IMR-90 (cell line): ENCODE measurements at regions not wholly inside any gene's neighbourhood (a gene's known extent, or its start where the extent isn't known, plus 50 kb on each side); places are given as distances from the start of the nearest gene placed in this dataset.

Experiments used
- ATAC-seq: fragments of 200-7000 bp; cut with Tn5 transposase; 2 replicates; pipeline ENCODE4 v1.9.1; 2020; ENCODE audit warnings: low read depth, mild to moderate bottlenecking, moderate library complexity
- BruUV-seq: library from RNA; stranded (reverse); fragments of 400-500 nt; replicated peaks from 2 replicates; lab custom pipeline; 2021; lab: Mats Ljungman, UMichigan
- CTCF ChIA-PET: fragments of 300-600 bp; formaldehyde crosslinking; extraction: SDS; loops from one replicate; lab custom pipeline; 2021; ENCODE audit warnings: antibody characterized with exemption; lab: Yijun Ruan, JAX
- POLR2A ChIA-PET: fragments of 300-600 bp; sonication (Branson Sonifier 250); formaldehyde crosslinking; loops from one replicate; lab custom pipeline; 2022; ENCODE audit warnings: antibody characterized with exemption; ENCODE audit not compliant: unreplicated experiment; lab: Charles Lee
- DNase-seq: peaks from one replicate; pipeline ENCODE4 v3.0.0; 2013
- H2AFZ ChIP-seq: replicated peaks from 2 replicates; pipeline ENCODE3; 2013; ENCODE audit warnings: low read length, mild to moderate bottlenecking; ENCODE audit not compliant: poor library complexity
- H2AK5ac ChIP-seq: 2 replicates; pipeline ENCODE4 v1.6.1; 2013; ENCODE audit warnings: low read depth, low read length, inconsistent platforms
- H2AK9ac ChIP-seq: replicated peaks from 2 replicates; pipeline ENCODE3; 2013; ENCODE audit warnings: mild to moderate bottlenecking, low read depth, low read length, moderate library complexity; ENCODE audit not compliant: poor library complexity
- H2BK120ac ChIP-seq: 2 replicates; pipeline ENCODE4 v1.6.1; 2013; ENCODE audit warnings: low read depth, low read length, inconsistent platforms
- H2BK15ac ChIP-seq: 3 replicates; pipeline ENCODE4 v1.6.1; 2013; ENCODE audit warnings: low read depth, low read length, inconsistent platforms
- H2BK20ac ChIP-seq: 2 replicates; pipeline ENCODE4 v1.6.1; 2013; ENCODE audit warnings: low read depth, mild to moderate bottlenecking, inconsistent platforms, low read length, moderate library complexity
- H2BK5ac ChIP-seq: 2 replicates; pipeline ENCODE4 v1.6.1; 2013; ENCODE audit warnings: mild to moderate bottlenecking, low read depth, low read length, inconsistent platforms; ENCODE audit not compliant: poor library complexity, severe bottlenecking
- H3K14ac ChIP-seq: replicated peaks from 2 replicates; pipeline ENCODE4 v1.6.1; 2013; ENCODE audit warnings: low read depth, low read length, inconsistent platforms
- H3K18ac ChIP-seq: 2 replicates; pipeline ENCODE4 v1.6.1; 2013; ENCODE audit warnings: low read depth, low read length, control low read depth
- H3K23ac ChIP-seq: 2 replicates; pipeline ENCODE4 v1.6.1; 2013; ENCODE audit warnings: low read depth, low read length, inconsistent platforms
- H3K27ac ChIP-seq: 2 replicates; pipeline ENCODE4 v1.5.1; 2013; ENCODE audit warnings: mild to moderate bottlenecking, control low read depth, low read length; ENCODE audit not compliant: insufficient read depth
- H3K27me3 ChIP-seq: 2 replicates; pipeline ENCODE4 v1.6.1; 2013; ENCODE audit warnings: low read length; ENCODE audit not compliant: control insufficient read depth, insufficient read depth
- H3K36me3 ChIP-seq: 2 replicates; pipeline ENCODE4 v1.6.1; 2013; ENCODE audit warnings: low read length, mixed read lengths; ENCODE audit not compliant: control insufficient read depth, insufficient read depth
- H3K4ac ChIP-seq: 2 replicates; pipeline ENCODE4 v1.6.1; 2013; ENCODE audit warnings: low read depth, low read length, inconsistent platforms
- H3K4me1 ChIP-seq: 2 replicates; pipeline ENCODE4 v1.6.1; 2013; ENCODE audit warnings: low read length, mixed read lengths; ENCODE audit not compliant: control insufficient read depth, insufficient read depth
- H3K4me2 ChIP-seq: 2 replicates; pipeline ENCODE4 v1.6.1; 2013; ENCODE audit warnings: low read depth, mild to moderate bottlenecking, control low read depth, low read length, moderate library complexity
- H3K4me3 ChIP-seq: 2 replicates; pipeline ENCODE4 v1.5.1; 2013; ENCODE audit warnings: low read depth, mild to moderate bottlenecking, control low read depth, low read length, moderate library complexity; ENCODE audit not compliant: insufficient read depth
- H3K56ac ChIP-seq: 2 replicates; pipeline ENCODE4 v1.6.1; 2013; ENCODE audit warnings: low read length, inconsistent platforms; ENCODE audit not compliant: insufficient read depth; ENCODE audit errors: extremely low read depth
- H3K79me1 ChIP-seq, 2 experiments: 2 replicates each; pipeline ENCODE4 v1.6.1; 2013; ENCODE audit warnings: low read length in 2 of 2, inconsistent platforms in 1 of 2, low read depth in 1 of 2
- H3K9ac ChIP-seq: 2 replicates; pipeline ENCODE4 v1.6.1; 2013; ENCODE audit warnings: low read depth, low read length, control low read depth
- H3K9me1 ChIP-seq: 2 replicates; pipeline ENCODE4 v1.6.1; 2013; ENCODE audit warnings: low read length, inconsistent platforms; ENCODE audit not compliant: insufficient read depth
- H3K9me3 ChIP-seq: 2 replicates; pipeline ENCODE4 v1.6.1; 2013; ENCODE audit warnings: low read length; ENCODE audit not compliant: control insufficient read depth, insufficient read depth
- H4K20me1 ChIP-seq: 2 replicates; pipeline ENCODE4 v1.6.1; 2013; ENCODE audit warnings: low read length, inconsistent platforms; ENCODE audit not compliant: insufficient read depth
- H4K5ac ChIP-seq: 2 replicates; pipeline ENCODE4 v1.6.1; 2013; ENCODE audit warnings: mild to moderate bottlenecking, low read depth, low read length, control low read depth
- H4K8ac ChIP-seq, 2 experiments: 2 replicates each; pipeline ENCODE4 v1.6.1; 2013; ENCODE audit warnings: low read depth in 2 of 2, low read length in 2 of 2, control low read depth in 1 of 2, inconsistent platforms in 1 of 2
- H4K91ac ChIP-seq: 2 replicates; pipeline ENCODE4 v1.6.1; 2013; ENCODE audit warnings: low read depth, low read length, inconsistent platforms; ENCODE audit not compliant: insufficient read depth
- BHLHE40 ChIP-seq: fragments of 150-350 bp; IDR thresholded peaks from 2 replicates; pipeline ENCODE4 v1.6.1; 2016; ENCODE audit warnings: mild to moderate bottlenecking, low read depth, low read length
- CEBPB ChIP-seq: IDR thresholded peaks from 2 replicates; pipeline ENCODE4 v1.6.1; 2012; ENCODE audit warnings: low read depth, low read length, improper control_type of control experiment
- CHD1 ChIP-seq: IDR thresholded peaks from 2 replicates; pipeline ENCODE4 v1.6.1; 2012; ENCODE audit warnings: low read depth, low read length, improper control_type of control experiment
- ELK1 ChIP-seq: fragments of 150-350 bp; IDR thresholded peaks from 2 replicates; pipeline ENCODE4 v1.6.1; 2016; ENCODE audit warnings: low read depth, mild to moderate bottlenecking, low read length, moderate library complexity, borderline replicate concordance
- FOS ChIP-seq: fragments of 150-350 bp; IDR thresholded peaks from 2 replicates; pipeline ENCODE4 v1.6.1; 2016; ENCODE audit warnings: low read depth, low read length
- MAFK ChIP-seq: IDR thresholded peaks from 2 replicates; pipeline ENCODE4 v1.6.1; 2012; ENCODE audit warnings: low read depth, low read length, improper control_type of control experiment
- MAZ ChIP-seq: IDR thresholded peaks from 2 replicates; pipeline ENCODE4 v1.6.1; 2012; ENCODE audit warnings: low read depth, mild to moderate bottlenecking, low read length, improper control_type of control experiment, moderate library complexity, borderline replicate concordance
- MXI1 ChIP-seq: IDR thresholded peaks from 2 replicates; pipeline ENCODE4 v1.6.1; 2012; ENCODE audit warnings: low read depth, mild to moderate bottlenecking, low read length, moderate library complexity, borderline replicate concordance
- NFE2L2 ChIP-seq: fragments of 150-350 bp; IDR thresholded peaks from 2 replicates; pipeline ENCODE4 v1.6.1; 2016; ENCODE audit warnings: low read depth, mild to moderate bottlenecking, low read length
- POLR2A ChIP-seq: IDR thresholded peaks from 2 replicates; pipeline ENCODE4 v1.6.1; 2012; ENCODE audit warnings: mild to moderate bottlenecking, low read depth, low read length
- RAD21 ChIP-seq: IDR thresholded peaks from 2 replicates; pipeline ENCODE4 v1.6.1; 2012; ENCODE audit warnings: low read length, improper control_type of control experiment
- RCOR1 ChIP-seq: IDR thresholded peaks from 2 replicates; pipeline ENCODE4 v1.6.1; 2012; ENCODE audit warnings: mild to moderate bottlenecking, low read length, improper control_type of control experiment; ENCODE audit not compliant: insufficient replicate concordance
- RFX5 ChIP-seq: IDR thresholded peaks from 2 replicates; pipeline ENCODE4 v1.8.0; 2012; ENCODE audit warnings: low read depth, mild to moderate bottlenecking, low read length, moderate library complexity
- SMC3 ChIP-seq: fragments of 150-350 bp; IDR thresholded peaks from 2 replicates; pipeline ENCODE4 v1.6.1; 2016; ENCODE audit warnings: low read depth, mild to moderate bottlenecking, antibody characterized with exemption, low read length, moderate library complexity
- WGBS, 2 experiments: methylation state at CpG; one replicate each; pipeline versions ENCODE4 v1.1.5 to v1.1.7; 2013; ENCODE audit warnings: missing lambda C conversion rate in 2 of 2; ENCODE audit not compliant: insufficient read length in 1 of 2; ENCODE audit errors: extremely low coverage in 2 of 2; 5-methylcytosine and 5-hydroxymethylcytosine counted together
- dilution Hi-C: fragments of 300-500 bp; cut with HindIII; formaldehyde crosslinking; loops from one replicate; pipeline ENCODE4 v1.14.3; 2018; ENCODE audit warnings: low sequenced_read_pairs; ENCODE audit not compliant: unreplicated experiment
- in situ Hi-C: fragments of 300-500 bp; cut with MboI; formaldehyde crosslinking; loops from 3 replicates; pipeline ENCODE4 v1.14.3; 2019; ENCODE audit warnings: low sequenced_read_pairs, inconsistent platforms, mixed read lengths
- intact Hi-C: fragments of 100-400 bp; cut with micrococcal nuclease; formaldehyde crosslinking; loops from 2 replicates; pipeline ENCODE4 v1.10.0; 2022
- TF ChIP-seq, protein P1 (sequence below): fragments of 150-350 bp; IDR thresholded peaks from 2 replicates; pipeline ENCODE4 v1.6.1; 2017; ENCODE audit warnings: mild to moderate bottlenecking, antibody characterized with exemption, low read length, low read depth
- TF ChIP-seq, protein P2 (sequence below): conservative IDR thresholded peaks from 2 replicates; pipeline ENCODE4 v1.5.1; 2012; ENCODE audit warnings: mild to moderate bottlenecking, low read depth, low read length, improper control_type of control experiment

DNA sequence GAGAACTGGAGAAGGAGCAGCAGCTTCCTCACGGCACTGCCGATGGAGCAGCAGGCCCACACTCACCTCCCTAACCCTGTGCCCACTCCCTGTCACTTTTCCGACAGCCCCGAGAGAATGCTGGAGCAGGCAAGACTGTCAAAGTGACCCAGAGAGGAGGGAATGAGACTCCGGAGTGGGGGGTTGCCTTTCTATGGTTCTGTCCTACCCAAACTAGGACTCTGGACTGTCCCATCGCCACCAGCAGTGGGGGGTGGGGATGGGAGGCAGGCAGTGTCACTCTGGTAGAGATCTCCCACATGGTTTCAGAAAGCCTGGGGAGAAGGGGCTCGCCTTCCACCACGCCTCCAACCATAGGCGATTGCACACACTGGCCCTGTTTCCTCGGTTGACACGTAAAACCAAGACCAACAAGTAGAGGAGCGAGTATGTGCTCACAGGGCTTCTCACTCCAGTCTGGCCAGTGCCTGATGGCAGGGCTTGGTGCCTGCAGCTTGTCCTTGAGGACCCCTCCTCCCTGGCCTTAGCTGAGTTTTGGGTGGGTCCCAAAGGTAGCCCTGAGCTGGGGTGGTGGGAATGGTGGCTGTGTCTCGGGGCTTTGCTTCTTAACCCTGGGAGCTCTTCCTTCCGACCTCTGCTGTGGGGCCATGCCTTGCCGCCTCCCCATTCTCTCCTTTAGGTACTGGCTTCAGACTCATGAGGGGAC, 148.5 kb downstream of the PTPN20 start:
- Histone ChIP-seq H4K20me1 (no peaks in the 10 kb centered on the region), H3K27ac (no peak overlapping the region), H2BK15ac (no peak overlapping the region; the same call in 2 of the 3 replicates), H3K18ac (no peak overlapping the region), H3K4ac (no peak overlapping the region), H3K4me1 (peaks cover 8% of the 10 kb centered on the region), H4K5ac (no peak overlapping the region), H2AFZ (no peak overlapping the region), H3K9me1 (no peaks in the 10 kb centered on the region), H3K36me3 (no peaks in the 10 kb centered on the region), H3K27me3 (peaks cover 15% of the 10 kb centered on the region), H4K91ac (no peak overlapping the region), H3K4me3 (no peak overlapping the region), H4K8ac (no peak overlapping the region), H3K79me1 (no peaks in the 10 kb centered on the region), H2BK120ac (no peak overlapping the region), H3K56ac (no peak overlapping the region), H2AK5ac (no peak overlapping the region), H3K9me3 (no peaks in the 10 kb centered on the region), H2BK5ac (no peak overlapping the region), H2BK20ac (no peak overlapping the region), H3K9ac (no peak overlapping the region), H3K23ac (no peak overlapping the region), H3K4me2 (no peak overlapping the region), H3K14ac (no peak overlapping the region), H2AK9ac (no peak overlapping the region)
- intact Hi-C loops, result no loop called here
- in situ Hi-C loops, result no loop called here
- WGBS, 2 experiments, result 100% methylated on average over 1 of the region's 15 CpGs; no CpG with 5 or more reads in 1 of the 2 experiments
- ATAC-seq (no peak), DNase-seq (no peak)
- CTCF ChIA-PET, result no interaction called here
- POLR2A ChIA-PET, result interaction anchor here (0.7 kb wide), 1 partner anchor 164 kb away, joined by 3 read pairs; no protein-coding TSS in a partner anchor
- dilution Hi-C loops, result no loop called here
- BruUV-seq, result no TSS peak
- TF ChIP-seq RCOR1, result no peak
- TF ChIP-seq NFE2L2, result no peak
- TF ChIP-seq RAD21, result no peak
- TF ChIP-seq MAZ, result no peak
- TF ChIP-seq MXI1, result no peak
- no peak for TF ChIP-seq CHD1
- no peak for TF ChIP-seq ELK1
- TF ChIP-seq POLR2A, result no peak
- no peak for TF ChIP-seq SMC3
- TF ChIP-seq BHLHE40, result no peak
- no peak for TF ChIP-seq RFX5
- TF ChIP-seq, protein P1, sequence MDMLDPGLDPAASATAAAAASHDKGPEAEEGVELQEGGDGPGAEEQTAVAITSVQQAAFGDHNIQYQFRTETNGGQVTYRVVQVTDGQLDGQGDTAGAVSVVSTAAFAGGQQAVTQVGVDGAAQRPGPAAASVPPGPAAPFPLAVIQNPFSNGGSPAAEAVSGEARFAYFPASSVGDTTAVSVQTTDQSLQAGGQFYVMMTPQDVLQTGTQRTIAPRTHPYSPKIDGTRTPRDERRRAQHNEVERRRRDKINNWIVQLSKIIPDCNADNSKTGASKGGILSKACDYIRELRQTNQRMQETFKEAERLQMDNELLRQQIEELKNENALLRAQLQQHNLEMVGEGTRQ, result no peak
- no peak for TF ChIP-seq FOS
- TF ChIP-seq MAFK, result no peak
- TF ChIP-seq CEBPB, result no peak
- TF ChIP-seq, protein P2, sequence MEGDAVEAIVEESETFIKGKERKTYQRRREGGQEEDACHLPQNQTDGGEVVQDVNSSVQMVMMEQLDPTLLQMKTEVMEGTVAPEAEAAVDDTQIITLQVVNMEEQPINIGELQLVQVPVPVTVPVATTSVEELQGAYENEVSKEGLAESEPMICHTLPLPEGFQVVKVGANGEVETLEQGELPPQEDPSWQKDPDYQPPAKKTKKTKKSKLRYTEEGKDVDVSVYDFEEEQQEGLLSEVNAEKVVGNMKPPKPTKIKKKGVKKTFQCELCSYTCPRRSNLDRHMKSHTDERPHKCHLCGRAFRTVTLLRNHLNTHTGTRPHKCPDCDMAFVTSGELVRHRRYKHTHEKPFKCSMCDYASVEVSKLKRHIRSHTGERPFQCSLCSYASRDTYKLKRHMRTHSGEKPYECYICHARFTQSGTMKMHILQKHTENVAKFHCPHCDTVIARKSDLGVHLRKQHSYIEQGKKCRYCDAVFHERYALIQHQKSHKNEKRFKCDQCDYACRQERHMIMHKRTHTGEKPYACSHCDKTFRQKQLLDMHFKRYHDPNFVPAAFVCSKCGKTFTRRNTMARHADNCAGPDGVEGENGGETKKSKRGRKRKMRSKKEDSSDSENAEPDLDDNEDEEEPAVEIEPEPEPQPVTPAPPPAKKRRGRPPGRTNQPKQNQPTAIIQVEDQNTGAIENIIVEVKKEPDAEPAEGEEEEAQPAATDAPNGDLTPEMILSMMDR, result no peak
